GM12872 (cell line): ENCODE measurements at regions not wholly inside any gene's neighbourhood (a gene's known extent, or its start where the extent isn't known, plus 50 kb on each side); places are given as distances from the start of the nearest gene placed in this dataset.

ENCODE experiments used
- TF ChIP-seq, protein P1 (sequence below): IDR thresholded peaks from 3 replicates; pipeline ENCODE4 v1.5.1; 2011; ENCODE audit warnings: low read depth, mild to moderate bottlenecking, low read length, moderate library complexity; ENCODE audit not compliant: insufficient read depth

DNA sequence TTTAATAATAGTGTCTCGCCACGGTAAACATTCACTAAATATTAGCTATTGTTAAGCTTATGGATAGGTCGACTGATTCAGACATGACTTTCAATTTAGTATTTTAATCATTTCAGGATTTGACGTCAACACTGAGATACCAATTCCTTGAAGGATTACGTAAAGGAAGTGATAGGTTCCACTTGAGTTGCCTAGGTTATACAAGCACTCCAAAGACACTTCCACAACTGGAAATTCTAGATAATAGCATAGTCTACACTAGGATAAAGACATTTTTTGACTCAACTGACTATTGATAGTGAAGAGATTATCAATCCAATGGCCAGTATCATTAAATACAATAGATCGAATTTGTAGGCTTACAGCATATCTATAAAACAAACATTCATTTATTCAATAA, 63.9 kb upstream of the NHSL1 start:
- TF ChIP-seq, protein P1, sequence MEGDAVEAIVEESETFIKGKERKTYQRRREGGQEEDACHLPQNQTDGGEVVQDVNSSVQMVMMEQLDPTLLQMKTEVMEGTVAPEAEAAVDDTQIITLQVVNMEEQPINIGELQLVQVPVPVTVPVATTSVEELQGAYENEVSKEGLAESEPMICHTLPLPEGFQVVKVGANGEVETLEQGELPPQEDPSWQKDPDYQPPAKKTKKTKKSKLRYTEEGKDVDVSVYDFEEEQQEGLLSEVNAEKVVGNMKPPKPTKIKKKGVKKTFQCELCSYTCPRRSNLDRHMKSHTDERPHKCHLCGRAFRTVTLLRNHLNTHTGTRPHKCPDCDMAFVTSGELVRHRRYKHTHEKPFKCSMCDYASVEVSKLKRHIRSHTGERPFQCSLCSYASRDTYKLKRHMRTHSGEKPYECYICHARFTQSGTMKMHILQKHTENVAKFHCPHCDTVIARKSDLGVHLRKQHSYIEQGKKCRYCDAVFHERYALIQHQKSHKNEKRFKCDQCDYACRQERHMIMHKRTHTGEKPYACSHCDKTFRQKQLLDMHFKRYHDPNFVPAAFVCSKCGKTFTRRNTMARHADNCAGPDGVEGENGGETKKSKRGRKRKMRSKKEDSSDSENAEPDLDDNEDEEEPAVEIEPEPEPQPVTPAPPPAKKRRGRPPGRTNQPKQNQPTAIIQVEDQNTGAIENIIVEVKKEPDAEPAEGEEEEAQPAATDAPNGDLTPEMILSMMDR, result no peak

DNA sequence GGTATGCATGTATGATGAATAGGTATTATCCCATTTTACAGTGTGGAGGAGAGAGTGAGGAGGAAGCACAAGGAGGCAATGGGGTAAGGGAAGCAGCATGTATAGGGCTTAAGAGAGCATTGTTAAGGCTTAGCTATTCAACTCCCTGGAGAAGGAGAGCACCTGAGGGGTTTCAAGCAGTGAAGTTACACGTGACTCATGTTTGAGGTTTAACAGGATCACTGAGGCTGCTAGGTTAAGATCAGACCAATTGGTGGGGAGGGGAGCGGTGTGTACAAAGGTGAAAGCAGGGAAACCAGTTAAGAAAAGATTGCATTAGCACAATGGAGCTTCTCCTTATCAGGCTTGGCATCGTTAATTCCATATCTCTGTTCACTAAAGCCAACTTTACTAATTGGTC, 64.4 kb upstream of the NHSL1 start:
- TF ChIP-seq, protein P1, result no peak

DNA sequence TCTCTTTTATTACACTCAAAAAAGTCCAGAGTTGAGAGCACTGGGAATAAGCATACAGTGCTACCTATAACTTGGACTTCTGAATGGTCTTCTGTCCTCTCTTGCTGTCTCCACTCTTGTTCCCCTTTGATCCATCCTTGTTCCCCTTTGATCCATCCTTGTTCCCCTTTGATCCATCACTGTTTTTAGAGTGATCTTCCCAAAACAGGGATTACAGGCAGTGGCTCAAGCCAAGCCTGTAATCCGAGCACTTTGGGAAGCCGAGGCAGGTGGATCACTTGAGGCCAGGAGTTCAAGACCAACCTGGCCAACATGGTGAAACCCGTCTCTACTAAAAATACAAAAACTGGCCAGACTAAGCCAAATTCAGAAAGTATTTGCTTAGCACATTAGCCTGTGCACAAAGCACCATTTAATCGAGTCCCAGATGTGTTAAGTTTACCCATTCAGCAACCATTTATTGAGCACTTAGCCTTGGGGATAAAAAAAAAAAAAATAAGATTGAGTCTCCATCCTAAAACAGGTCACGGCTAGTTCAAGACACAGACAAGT, 65.0 kb upstream of the NHSL1 start:
- TF ChIP-seq, protein P1, result no peak

GRCh38 chr6:138567052-138567451, 67.8 kb upstream of the NHSL1 start:
- TF ChIP-seq, protein P1, result no peak

DNA sequence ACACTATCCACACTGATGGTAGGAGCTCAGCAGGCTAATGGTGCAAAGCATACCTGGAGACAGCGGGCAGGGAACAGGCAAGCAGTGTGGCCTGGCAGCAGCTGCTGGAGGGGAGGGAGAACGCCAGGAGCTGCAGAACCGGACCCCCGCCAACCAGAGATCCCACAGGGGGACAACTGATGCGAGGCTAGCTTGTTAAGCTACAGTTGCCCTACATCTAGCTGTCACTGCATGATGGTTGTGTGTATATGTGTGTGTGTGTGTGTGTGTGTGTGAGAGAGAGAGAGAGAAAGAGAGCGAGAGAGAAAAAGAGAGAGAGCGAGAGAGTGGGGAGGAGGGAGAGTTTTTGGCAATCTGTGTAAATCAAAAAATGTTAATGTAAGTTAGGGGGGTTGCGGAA, 69.7 kb upstream of the NHSL1 start:
- TF ChIP-seq, protein P1, result no peak

GRCh38 chr6:138569554-138569953, 70.3 kb upstream of the NHSL1 start:
- TF ChIP-seq, protein P1, result no peak

GRCh38 chr6:138569970-138570724, 70.9 kb upstream of the NHSL1 start:
- TF ChIP-seq, protein P1, result no peak

DNA sequence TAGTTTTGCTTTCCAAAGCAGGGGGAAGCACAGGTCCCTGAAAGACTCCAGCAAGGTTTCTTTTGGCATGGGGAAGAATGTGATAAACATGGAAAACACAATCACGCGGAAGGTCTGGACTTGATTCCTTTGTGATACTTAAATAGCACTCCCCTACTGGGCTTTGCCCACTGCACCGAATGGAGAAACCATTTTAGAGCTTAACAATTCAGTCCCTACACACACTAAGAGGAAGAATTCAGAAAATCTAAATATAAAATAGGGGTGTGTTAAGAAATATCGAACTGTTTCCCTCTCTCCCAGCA, 71.4 kb upstream of the NHSL1 start:
- TF ChIP-seq, protein P1, result no peak
